22Rv1 (cell line): ENCODE measurements at regions not wholly inside any gene's neighbourhood (a gene's known extent, or its start where the extent isn't known, plus 50 kb on each side); places are given as distances from the start of the nearest gene placed in this dataset.

Experiments
- CTCF ChIP-seq: fragments of 450-650 bp; IDR thresholded peaks from 2 replicates; pipeline ENCODE4 v1.5.1; 2017; ENCODE audit warnings: mild to moderate bottlenecking
- ZFX ChIP-seq: fragments of 450-650 bp; IDR thresholded peaks from 2 replicates; pipeline ENCODE4 v1.6.1; 2017; ENCODE audit warnings: antibody characterized with exemption, borderline replicate concordance

DNA sequence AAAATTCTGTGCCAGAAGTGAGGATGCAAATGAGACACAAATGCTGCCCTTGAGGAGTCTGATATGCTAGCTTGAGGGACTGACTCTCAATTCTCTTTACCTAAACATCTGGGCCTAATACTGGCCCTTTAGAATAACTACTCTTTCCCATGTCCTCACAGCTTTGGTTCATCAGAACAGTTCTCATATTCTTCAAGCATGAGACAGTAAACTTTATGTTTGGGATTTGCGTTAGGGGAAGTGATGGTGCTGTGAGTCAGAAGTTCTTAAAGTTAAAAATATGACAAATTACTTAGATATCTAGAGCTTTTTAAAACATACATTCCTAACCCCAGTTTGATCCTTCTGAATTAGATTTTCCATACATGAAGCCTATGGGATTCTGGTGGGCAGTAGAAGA, 665.0 kb upstream of the RGMB start:
- TF ChIP-seq CTCF = no peak
- no peak for TF ChIP-seq ZFX
